GM12892 (cell line): ENCODE measurements at regions not wholly inside any gene's neighbourhood (a gene's known extent, or its start where the extent isn't known, plus 50 kb on each side); places are given as distances from the start of the nearest gene placed in this dataset.

Experiments
- DNase-seq: peaks from one replicate; pipeline ENCODE4 v3.0.0; 2011; ENCODE audit not compliant: insufficient read length
- FAIRE-seq: peaks from 2 replicates; lab custom pipeline; 2011; peaks lifted over from hg19 to GRCh38; lab: Jason Lieb, UNC
- POLR2A ChIP-seq: IDR thresholded peaks from 2 replicates; pipeline ENCODE4 v1.6.1; 2011; ENCODE audit warnings: low read depth, low read length, control low read depth
- POLR2AphosphoS5 ChIP-seq: IDR thresholded peaks from 2 replicates; pipeline ENCODE4 v1.6.1; 2011; ENCODE audit warnings: low read depth, low read length, control low read depth
- TAF1 ChIP-seq: IDR thresholded peaks from 2 replicates; pipeline ENCODE4 v1.6.1; 2011; ENCODE audit warnings: low read depth, mild to moderate bottlenecking, control low read depth, low read length, borderline replicate concordance

- TF ChIP-seq TAF1 (no peak), POLR2AphosphoS5 (no peak), POLR2A (no peak)
- DNase-seq (no peak), FAIRE-seq (no peak)
Observed at GRCh38 chr7:46954181-46954580, 627.7 kb downstream of the TNS3 start.

GRCh38 chr7:46953008-46953407 lies 628.9 kb downstream of the TNS3 start:
- FAIRE-seq (no peak), DNase-seq (no peak)
- TF ChIP-seq TAF1 (no peak), POLR2AphosphoS5 (no peak), POLR2A (no peak)

GRCh38 chr7:46949270-46949931 lies 632.5 kb downstream of the TNS3 start:
- no peak for TF ChIP-seq POLR2AphosphoS5
- no peak for TF ChIP-seq TAF1
- no peak for TF ChIP-seq POLR2A
- FAIRE-seq (no peak), DNase-seq (no peak)

GRCh38 chr7:46948716-46949115 lies 633.2 kb downstream of the TNS3 start:
- no peak for FAIRE-seq
- DNase-seq, result no peak

GRCh38 chr7:46945328-46945727 lies 636.6 kb downstream of the TNS3 start:
- TF ChIP-seq POLR2AphosphoS5 (no peak), POLR2A (no peak), TAF1 (no peak)
- no peak for FAIRE-seq

More at GRCh38 chr7:46948716-46949115, 633.2 kb downstream of the TNS3 start:
- TF ChIP-seq TAF1, result no peak
- no peak for TF ChIP-seq POLR2A
- no peak for TF ChIP-seq POLR2AphosphoS5

GRCh38 chr7:46943996-46944395 lies 637.9 kb downstream of the TNS3 start:
- DNase-seq, result no peak
- TF ChIP-seq TAF1 (no peak), POLR2A (no peak), POLR2AphosphoS5 (no peak)
- FAIRE-seq, result no peak

More at GRCh38 chr7:46945328-46945727, 636.6 kb downstream of the TNS3 start:
- DNase-seq, result no peak

GRCh38 chr7:46942574-46942973 lies 639.3 kb downstream of the TNS3 start:
- no peak for DNase-seq
- no peak for FAIRE-seq
- TF ChIP-seq POLR2A (no peak), POLR2AphosphoS5 (no peak), TAF1 (no peak)

GRCh38 chr7:46940178-46940577 lies 641.7 kb downstream of the TNS3 start:
- no peak for DNase-seq
- no peak for FAIRE-seq
- no peak for TF ChIP-seq POLR2A
- TF ChIP-seq POLR2AphosphoS5, result no peak
- no peak for TF ChIP-seq TAF1

GRCh38 chr7:46939558-46939957 lies 642.4 kb downstream of the TNS3 start:
- DNase-seq, result no peak
- no peak for TF ChIP-seq POLR2AphosphoS5
- no peak for TF ChIP-seq TAF1
- TF ChIP-seq POLR2A, result no peak
- no peak for FAIRE-seq

GRCh38 chr7:46939089-46939488 lies 642.8 kb downstream of the TNS3 start:
- DNase-seq (no peak), FAIRE-seq (no peak)
- TF ChIP-seq POLR2A (no peak), TAF1 (no peak), POLR2AphosphoS5 (no peak)

GRCh38 chr7:46937826-46938225 lies 644.1 kb downstream of the TNS3 start:
- DNase-seq, result no peak
- no peak for TF ChIP-seq TAF1
- TF ChIP-seq POLR2AphosphoS5, result no peak
- no peak for TF ChIP-seq POLR2A
- FAIRE-seq, result no peak

- FAIRE-seq (no peak), DNase-seq (no peak)
- TF ChIP-seq TAF1 (no peak), POLR2AphosphoS5 (no peak), POLR2A (no peak)
Observed at GRCh38 chr7:46934198-46934825, 647.6 kb downstream of the TNS3 start.
